ENCODE measurements at regions not wholly inside any gene's neighbourhood (a gene's known extent, or its start where the extent isn't known, plus 50 kb on each side); places are given as distances from the start of the nearest gene placed in this dataset.

GRCh38 chr4:35793766-35794165 lies 450.5 kb downstream of the ARAP2 start:
- Histone ChIP-seq H2AFZ (ENCODE audit: low read length) (no peak overlapping the region), H2BK5ac (ENCODE audit: low read depth, low read length) (no peak overlapping the region), H3K27me3 (replicated peaks in 1 of 4; ENCODE audit: control insufficient read depth in 3 of 4, extremely low read depth in 1 of 4, insufficient read depth in 3 of 4, low read length in 3 of 4) (no peaks in the 10 kb centered on the region), H3K79me1 (ENCODE audit: low read depth, low read length) (no peaks in the 10 kb centered on the region), H3K18ac (ENCODE audit: extremely low read depth, low read length) (no peak overlapping the region), H3K23me2 (ENCODE audit: low read depth, low read length) (no peaks in the 10 kb centered on the region), H3K9ac (replicated peaks in 1 of 4; ENCODE audit: extremely low read depth in 1 of 4, low read depth in 3 of 4, low read length in 3 of 4) (no peak overlapping the region), H2BK120ac (replicated peaks; ENCODE audit: low read depth, low read length) (no peak overlapping the region), H3K36me3 (ENCODE audit: control insufficient read depth in 2 of 4, insufficient read depth in 4 of 4, low read length in 3 of 4) (no peaks in the 10 kb centered on the region), H4K5ac (ENCODE audit: insufficient read length, low read depth, low read length) (no peak overlapping the region), H3K4ac (replicated peaks; ENCODE audit: insufficient read length, low read depth, low read length) (no peak overlapping the region), H3K23ac (ENCODE audit: insufficient read length) (no peak overlapping the region), H4K20me1 (replicated peaks in 1 of 2; ENCODE audit: control insufficient read depth in 1 of 2, insufficient read depth in 2 of 2, low read length in 2 of 2) (no peaks in the 10 kb centered on the region), H2AK5ac (ENCODE audit: low read depth, low read length) (no peak overlapping the region), H3K4me2 (ENCODE audit: insufficient read depth in 1 of 2, low read depth in 2 of 2, low read length in 2 of 2) (no peak overlapping the region), H3K79me2 (ENCODE audit: control insufficient read depth in 1 of 2, insufficient read depth in 2 of 2, low read length in 2 of 2) (no peaks in the 10 kb centered on the region), H3K4me3 (ENCODE audit: extremely low read depth in 1 of 4, insufficient read depth in 2 of 4, low read depth in 3 of 4, low read length in 4 of 4) (no peak overlapping the region), H4K91ac (replicated peaks; ENCODE audit: insufficient read length, low read length) (no peak overlapping the region), H3K56ac (replicated peaks; ENCODE audit: insufficient read length, low read depth, low read length) (no peak overlapping the region), H2BK15ac (ENCODE audit: low read length) (no peak overlapping the region), H2BK20ac (ENCODE audit: low read length) (no peak overlapping the region), H3K27ac (ENCODE audit: low read depth, low read length) (no peak overlapping the region), H3K4me1 (replicated peaks in 1 of 4; ENCODE audit: control insufficient read depth in 3 of 4, insufficient read depth in 4 of 4, low read length in 3 of 4) (no peaks in the 10 kb centered on the region), H4K8ac (ENCODE audit: extremely low read depth, insufficient read depth, low read length) (no peak overlapping the region), H3K14ac (ENCODE audit: insufficient read length) (no peak overlapping the region), H3K9me3 (ENCODE audit: insufficient read depth in 2 of 2, low read depth in 1 of 2, low read length in 1 of 2) (no peaks in the 10 kb centered on the region), H2BK12ac (ENCODE audit: low read depth, low read length) (no peak overlapping the region)
- no peak for TF ChIP-seq CHD1 (IDR thresholded peaks at IDR 0.05; ENCODE audit: low read depth, low read length)
- FAIRE-seq (no peak), DNase-seq (ENCODE audit: low read depth in 1 of 2, low spot score in 2 of 2) (no peak)
- 100% methylated on average over 1 of the region's 1 CpG; no CpG with 5 or more reads in 1 of the 2 experiments for WGBS, 2 experiments (ENCODE audit: extremely low coverage in 1 of 2, insufficient coverage in 1 of 2, insufficient read length in 1 of 2, insufficient replicate concordance in 2 of 2, low coverage in 1 of 2, low lambda C conversion rate in 2 of 2, missing lambda C conversion rate in 1 of 2)
- ChIA-PET CTCF (ENCODE audit: partially characterized antibody) (no interaction called here), POLR2A (ENCODE audit: partially characterized antibody) (no interaction called here)
